ENCODE measurements at regions not wholly inside any gene's neighbourhood (a gene's known extent, or its start where the extent isn't known, plus 50 kb on each side); places are given as distances from the start of the nearest gene placed in this dataset.

GRCh38 chr5:112511920-112512319, 92.8 kb upstream of the EPB41L4A start:
- TF ChIP-seq CTCF (IDR thresholded peaks at IDR 0.05) (no peak), POLR2A (IDR thresholded peaks at IDR 0.05) (no peak)
